Hepatocyte (in vitro differentiated cells): ENCODE measurements at regions not wholly inside any gene's neighbourhood (a gene's known extent, or its start where the extent isn't known, plus 50 kb on each side); places are given as distances from the start of the nearest gene placed in this dataset.

Experiments
- CTCF ChIP-seq: fragments of 200-600 bp; sonication (generic); IDR thresholded peaks from 2 replicates; pipeline ENCODE4 v1.5.1; 2016; ENCODE audit warnings: antibody characterized with exemption, mild to moderate bottlenecking; ENCODE audit not compliant: poor library complexity
- EZH2 ChIP-seq: fragments of 200-600 bp; sonication (generic); IDR thresholded peaks from 2 replicates; pipeline ENCODE4 v1.6.1; 2016; ENCODE audit warnings: antibody characterized with exemption, mild to moderate bottlenecking, borderline replicate concordance

GRCh38 chr6:86285876-86286275 lies 643.2 kb upstream of the SYNCRIP start:
- TF ChIP-seq CTCF (no peak), EZH2 (no peak)
